SK-N-SH treated with all-trans-retinoic acid at 6 μM for 48 hours (cell line): ENCODE measurements at regions not wholly inside any gene's neighbourhood (a gene's known extent, or its start where the extent isn't known, plus 50 kb on each side); places are given as distances from the start of the nearest gene placed in this dataset.

Experiments
- ATAC-seq: fragments of 200-7000 bp; cut with Tn5 transposase; 3 replicates; pipeline ENCODE4 v1.9.1; 2020; ENCODE audit warnings: mild to moderate bottlenecking, moderate library complexity
- ARNTL ChIP-seq: fragments of 450-650 bp; formaldehyde crosslinking; IDR thresholded peaks from 2 replicates; pipeline ENCODE4 v1.5.0; 2020; ENCODE audit warnings: low read depth, mild to moderate bottlenecking, moderate library complexity, borderline replicate concordance
- BACH2 ChIP-seq: fragments of 250-450 bp; sonication (Bioruptor Pico); IDR thresholded peaks from 2 replicates; pipeline ENCODE4 v1.9.0; 2021; ENCODE audit warnings: mild to moderate bottlenecking, borderline replicate concordance
- CSDC2 ChIP-seq: fragments of 250-450 bp; sonication (Bioruptor Pico); IDR thresholded peaks from 2 replicates; pipeline ENCODE4 v1.5.0; 2020; ENCODE audit warnings: mild to moderate bottlenecking, moderate library complexity
- ESRRG ChIP-seq: fragments of 250-450 bp; sonication (Bioruptor Pico); IDR thresholded peaks from 2 replicates; pipeline ENCODE4 v1.6.1; 2021; ENCODE audit warnings: mild to moderate bottlenecking
- ISL1 ChIP-seq: fragments of 250-450 bp; sonication (Bioruptor Pico); IDR thresholded peaks from 2 replicates; pipeline ENCODE4 v2.1.2; 2022; ENCODE audit warnings: mild to moderate bottlenecking, moderate library complexity
- PPARA ChIP-seq: fragments of 250-450 bp; sonication (Bioruptor Pico); IDR thresholded peaks from 2 replicates; pipeline ENCODE4 v1.5.0; 2020; ENCODE audit warnings: mild to moderate bottlenecking, borderline replicate concordance
- RARB ChIP-seq: fragments of 250-450 bp; sonication (Bioruptor Pico); IDR thresholded peaks from 2 replicates; pipeline ENCODE4 v1.8.0; 2021; ENCODE audit warnings: mild to moderate bottlenecking, moderate library complexity
- SNAI2 ChIP-seq: fragments of 250-450 bp; sonication (Bioruptor Pico); IDR thresholded peaks from 2 replicates; pipeline ENCODE4 v1.5.0; 2020; ENCODE audit warnings: mild to moderate bottlenecking, moderate library complexity
- TCF4 ChIP-seq: fragments of 250-450 bp; sonication (Bioruptor Pico); IDR thresholded peaks from 2 replicates; pipeline ENCODE4 v1.8.0; 2021; ENCODE audit warnings: mild to moderate bottlenecking, moderate library complexity, borderline replicate concordance
- TOX ChIP-seq: fragments of 250-450 bp; sonication (Bioruptor Pico); IDR thresholded peaks from 2 replicates; pipeline ENCODE4 v1.8.0; 2021; ENCODE audit warnings: mild to moderate bottlenecking, moderate library complexity, borderline replicate concordance
- ZC3H10 ChIP-seq: fragments of 250-450 bp; sonication (Bioruptor Pico); IDR thresholded peaks from 2 replicates; pipeline ENCODE4 v1.5.1; 2021; ENCODE audit warnings: mild to moderate bottlenecking, moderate library complexity
- ZFP3 ChIP-seq: fragments of 250-450 bp; sonication (Bioruptor Pico); IDR thresholded peaks from 2 replicates; pipeline ENCODE4 v1.5.0; 2020; ENCODE audit warnings: mild to moderate bottlenecking, moderate library complexity
- ZFP30 ChIP-seq: fragments of 450-650 bp; formaldehyde crosslinking; IDR thresholded peaks from 2 replicates; pipeline ENCODE4 v1.5.0; 2022; ENCODE audit warnings: mild to moderate bottlenecking, moderate library complexity
- ZNF565 ChIP-seq: fragments of 450-650 bp; formaldehyde crosslinking; conservative IDR thresholded peaks from 2 replicates; pipeline ENCODE4 v1.5.0; 2020; ENCODE audit warnings: low read depth, mild to moderate bottlenecking, moderate library complexity
- ZNF70 ChIP-seq: fragments of 450-650 bp; formaldehyde crosslinking; IDR thresholded peaks from 2 replicates; pipeline ENCODE4 v1.5.0; 2020; ENCODE audit warnings: mild to moderate bottlenecking, moderate library complexity
- ZNF8 ChIP-seq: fragments of 450-650 bp; formaldehyde crosslinking; IDR thresholded peaks from 2 replicates; pipeline ENCODE4 v1.5.0; 2020; ENCODE audit warnings: mild to moderate bottlenecking, moderate library complexity
- TF ChIP-seq, protein P1 (sequence below): fragments of 250-450 bp; sonication (Bioruptor Pico); IDR thresholded peaks from 2 replicates; pipeline ENCODE4 v1.8.0; 2021; ENCODE audit warnings: low read depth, mild to moderate bottlenecking, moderate library complexity, borderline replicate concordance
- TF ChIP-seq, protein P2 (sequence below): fragments of 250-450 bp; sonication (Bioruptor Pico); IDR thresholded peaks from 2 replicates; pipeline ENCODE4 v1.5.1; 2020; ENCODE audit warnings: low read depth, mild to moderate bottlenecking, moderate library complexity
- TF ChIP-seq, protein P3 (sequence below): fragments of 250-450 bp; sonication (Bioruptor Pico); IDR thresholded peaks from 2 replicates; pipeline ENCODE4 v1.5.1; 2021; ENCODE audit warnings: mild to moderate bottlenecking, moderate library complexity
- TF ChIP-seq, protein P4 (sequence below): fragments of 250-450 bp; sonication (Bioruptor Pico); IDR thresholded peaks from 2 replicates; pipeline ENCODE4 v1.5.0; 2020; ENCODE audit warnings: mild to moderate bottlenecking, moderate library complexity
- TF ChIP-seq, protein P5 (sequence below): fragments of 250-450 bp; sonication (Bioruptor Pico); IDR thresholded peaks from 2 replicates; pipeline ENCODE4 v1.8.0; 2020; ENCODE audit warnings: mild to moderate bottlenecking, moderate library complexity, borderline replicate concordance

DNA sequence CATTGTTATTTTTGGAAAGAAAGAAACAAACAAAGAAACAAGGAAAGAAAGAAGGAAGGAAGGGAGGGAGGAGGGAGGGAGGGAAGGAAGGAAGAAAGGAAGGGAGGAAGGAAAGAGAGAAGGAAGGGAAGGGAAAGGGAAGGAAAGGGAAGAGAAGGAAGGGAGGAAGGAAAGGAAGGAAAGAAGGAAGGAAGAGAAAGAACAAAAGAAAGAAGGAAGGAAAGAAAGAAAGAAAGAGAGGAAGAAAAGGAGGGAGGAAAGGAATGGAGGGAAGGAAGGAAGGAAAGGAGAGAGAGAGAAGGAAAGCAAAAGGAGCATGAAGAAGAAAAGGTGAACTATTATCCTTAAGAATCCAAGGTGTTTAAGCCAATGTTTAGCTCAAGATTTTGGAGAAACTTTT, 262.7 kb upstream of the STT3B start:
- no peak for TF ChIP-seq ZFP30 (CRISPR knock-in tag)
- TF ChIP-seq ZNF70 (CRISPR knock-in tag): no peak
- TF ChIP-seq, protein P1, sequence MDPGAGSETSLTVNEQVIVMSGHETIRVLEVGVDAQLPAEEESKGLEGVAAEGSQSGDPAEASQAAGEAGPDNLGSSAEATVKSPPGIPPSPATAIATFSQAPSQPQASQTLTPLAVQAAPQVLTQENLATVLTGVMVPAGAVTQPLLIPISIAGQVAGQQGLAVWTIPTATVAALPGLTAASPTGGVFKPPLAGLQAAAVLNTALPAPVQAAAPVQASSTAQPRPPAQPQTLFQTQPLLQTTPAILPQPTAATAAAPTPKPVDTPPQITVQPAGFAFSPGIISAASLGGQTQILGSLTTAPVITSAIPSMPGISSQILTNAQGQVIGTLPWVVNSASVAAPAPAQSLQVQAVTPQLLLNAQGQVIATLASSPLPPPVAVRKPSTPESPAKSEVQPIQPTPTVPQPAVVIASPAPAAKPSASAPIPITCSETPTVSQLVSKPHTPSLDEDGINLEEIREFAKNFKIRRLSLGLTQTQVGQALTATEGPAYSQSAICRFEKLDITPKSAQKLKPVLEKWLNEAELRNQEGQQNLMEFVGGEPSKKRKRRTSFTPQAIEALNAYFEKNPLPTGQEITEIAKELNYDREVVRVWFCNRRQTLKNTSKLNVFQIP (CRISPR knock-in tag): no peak
- TF ChIP-seq, protein P2, sequence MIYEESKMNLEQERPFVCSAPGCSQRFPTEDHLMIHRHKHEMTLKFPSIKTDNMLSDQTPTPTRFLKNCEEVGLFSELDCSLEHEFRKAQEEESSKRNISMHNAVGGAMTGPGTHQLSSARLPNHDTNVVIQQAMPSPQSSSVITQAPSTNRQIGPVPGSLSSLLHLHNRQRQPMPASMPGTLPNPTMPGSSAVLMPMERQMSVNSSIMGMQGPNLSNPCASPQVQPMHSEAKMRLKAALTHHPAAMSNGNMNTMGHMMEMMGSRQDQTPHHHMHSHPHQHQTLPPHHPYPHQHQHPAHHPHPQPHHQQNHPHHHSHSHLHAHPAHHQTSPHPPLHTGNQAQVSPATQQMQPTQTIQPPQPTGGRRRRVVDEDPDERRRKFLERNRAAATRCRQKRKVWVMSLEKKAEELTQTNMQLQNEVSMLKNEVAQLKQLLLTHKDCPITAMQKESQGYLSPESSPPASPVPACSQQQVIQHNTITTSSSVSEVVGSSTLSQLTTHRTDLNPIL (CRISPR knock-in tag): no peak
- no peak for TF ChIP-seq ARNTL
- no peak for TF ChIP-seq CSDC2 (CRISPR knock-in tag)
- TF ChIP-seq SNAI2 (CRISPR knock-in tag): no peak
- TF ChIP-seq PPARA: no peak
- no peak for TF ChIP-seq ISL1
- TF ChIP-seq, all 23 proteins: peak for 0
- no peak for ATAC-seq

DNA sequence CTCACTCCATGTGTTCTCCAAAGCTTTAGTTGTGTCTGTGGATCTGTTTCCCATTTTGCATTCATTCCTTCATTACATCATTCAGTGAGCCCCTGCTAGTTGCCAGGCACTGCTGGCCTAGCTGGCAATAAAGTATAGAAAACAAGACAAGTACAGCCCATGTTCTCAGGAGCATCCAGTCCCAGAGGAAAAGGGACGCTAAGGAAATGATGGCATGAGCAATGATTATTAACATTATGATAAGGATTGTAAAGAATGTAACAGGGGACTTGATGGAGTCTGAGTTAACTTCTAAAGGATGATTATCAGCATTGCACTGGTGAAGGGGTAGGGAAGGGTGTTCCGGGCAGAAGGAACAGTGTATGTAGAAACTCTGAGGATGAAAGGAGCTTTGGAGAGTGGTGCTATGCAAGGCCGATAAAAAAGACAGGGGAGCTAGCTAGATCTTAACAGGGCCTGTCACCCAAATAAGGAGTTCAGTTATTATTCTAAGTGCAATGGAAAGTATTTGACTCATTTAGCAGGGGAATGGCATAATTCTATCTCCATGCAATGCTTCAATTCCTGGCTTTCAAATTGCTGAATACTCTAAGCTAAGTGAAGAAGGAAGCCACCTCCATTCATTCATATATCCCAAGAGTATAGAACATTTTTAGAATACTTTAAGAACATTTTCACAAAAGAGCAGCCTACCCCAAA, 258.2 kb upstream of the STT3B start:
- ATAC-seq: no peak
- TF ChIP-seq ZFP3 (CRISPR knock-in tag) (no peak), TCF4 (CRISPR knock-in tag) (no peak), RARB (CRISPR knock-in tag) (no peak), ARNTL (no peak)
- TF ChIP-seq, protein P3, sequence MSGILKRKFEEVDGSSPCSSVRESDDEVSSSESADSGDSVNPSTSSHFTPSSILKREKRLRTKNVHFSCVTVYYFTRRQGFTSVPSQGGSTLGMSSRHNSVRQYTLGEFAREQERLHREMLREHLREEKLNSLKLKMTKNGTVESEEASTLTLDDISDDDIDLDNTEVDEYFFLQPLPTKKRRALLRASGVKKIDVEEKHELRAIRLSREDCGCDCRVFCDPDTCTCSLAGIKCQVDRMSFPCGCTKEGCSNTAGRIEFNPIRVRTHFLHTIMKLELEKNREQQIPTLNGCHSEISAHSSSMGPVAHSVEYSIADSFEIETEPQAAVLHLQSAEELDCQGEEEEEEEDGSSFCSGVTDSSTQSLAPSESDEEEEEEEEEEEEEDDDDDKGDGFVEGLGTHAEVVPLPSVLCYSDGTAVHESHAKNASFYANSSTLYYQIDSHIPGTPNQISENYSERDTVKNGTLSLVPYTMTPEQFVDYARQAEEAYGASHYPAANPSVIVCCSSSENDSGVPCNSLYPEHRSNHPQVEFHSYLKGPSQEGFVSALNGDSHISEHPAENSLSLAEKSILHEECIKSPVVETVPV (CRISPR knock-in tag): no peak
- TF ChIP-seq, protein P1 (CRISPR knock-in tag): no peak

DNA sequence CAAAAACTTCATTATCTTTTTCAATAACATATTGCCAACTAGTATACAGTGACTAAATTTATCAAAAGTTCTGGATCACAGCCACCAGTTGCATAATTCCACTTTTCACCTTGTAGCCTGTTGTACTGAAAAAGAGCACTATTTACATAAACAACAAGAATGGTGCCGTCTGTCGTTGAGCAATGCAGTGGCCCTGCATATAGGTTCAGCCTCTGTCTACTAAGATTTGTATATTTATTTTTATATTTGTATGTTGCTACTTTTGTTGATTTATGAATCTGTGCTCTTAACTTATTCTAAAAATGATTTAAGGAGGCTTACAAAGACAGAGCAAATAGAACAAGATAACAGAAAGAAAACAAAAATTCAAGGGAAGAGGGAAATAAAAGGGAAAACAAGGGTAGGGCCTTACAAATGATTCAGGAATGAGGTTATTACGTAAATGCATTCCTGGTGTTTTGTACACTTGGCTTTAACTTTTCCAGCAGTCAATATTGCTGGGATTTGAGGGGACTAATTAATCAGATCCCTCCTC, 257.6 kb upstream of the STT3B start:
- ATAC-seq: no peak

More for the DNA sequence above, 257.6 kb upstream of the STT3B start:
- TF ChIP-seq, protein P4, sequence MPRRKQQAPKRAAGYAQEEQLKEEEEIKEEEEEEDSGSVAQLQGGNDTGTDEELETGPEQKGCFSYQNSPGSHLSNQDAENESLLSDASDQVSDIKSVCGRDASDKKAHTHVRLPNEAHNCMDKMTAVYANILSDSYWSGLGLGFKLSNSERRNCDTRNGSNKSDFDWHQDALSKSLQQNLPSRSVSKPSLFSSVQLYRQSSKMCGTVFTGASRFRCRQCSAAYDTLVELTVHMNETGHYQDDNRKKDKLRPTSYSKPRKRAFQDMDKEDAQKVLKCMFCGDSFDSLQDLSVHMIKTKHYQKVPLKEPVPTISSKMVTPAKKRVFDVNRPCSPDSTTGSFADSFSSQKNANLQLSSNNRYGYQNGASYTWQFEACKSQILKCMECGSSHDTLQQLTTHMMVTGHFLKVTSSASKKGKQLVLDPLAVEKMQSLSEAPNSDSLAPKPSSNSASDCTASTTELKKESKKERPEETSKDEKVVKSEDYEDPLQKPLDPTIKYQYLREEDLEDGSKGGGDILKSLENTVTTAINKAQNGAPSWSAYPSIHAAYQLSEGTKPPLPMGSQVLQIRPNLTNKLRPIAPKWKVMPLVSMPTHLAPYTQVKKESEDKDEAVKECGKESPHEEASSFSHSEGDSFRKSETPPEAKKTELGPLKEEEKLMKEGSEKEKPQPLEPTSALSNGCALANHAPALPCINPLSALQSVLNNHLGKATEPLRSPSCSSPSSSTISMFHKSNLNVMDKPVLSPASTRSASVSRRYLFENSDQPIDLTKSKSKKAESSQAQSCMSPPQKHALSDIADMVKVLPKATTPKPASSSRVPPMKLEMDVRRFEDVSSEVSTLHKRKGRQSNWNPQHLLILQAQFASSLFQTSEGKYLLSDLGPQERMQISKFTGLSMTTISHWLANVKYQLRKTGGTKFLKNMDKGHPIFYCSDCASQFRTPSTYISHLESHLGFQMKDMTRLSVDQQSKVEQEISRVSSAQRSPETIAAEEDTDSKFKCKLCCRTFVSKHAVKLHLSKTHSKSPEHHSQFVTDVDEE: no peak
- TF ChIP-seq PPARA: no peak
- TF ChIP-seq TOX (CRISPR knock-in tag): no peak
- no peak for TF ChIP-seq ZNF565 (CRISPR knock-in tag)
- no peak for TF ChIP-seq ZC3H10
- no peak for TF ChIP-seq BACH2
- no peak for TF ChIP-seq ARNTL
- TF ChIP-seq ZFP30 (CRISPR knock-in tag): no peak
- no peak for TF ChIP-seq TCF4 (CRISPR knock-in tag)
- TF ChIP-seq, protein P5, sequence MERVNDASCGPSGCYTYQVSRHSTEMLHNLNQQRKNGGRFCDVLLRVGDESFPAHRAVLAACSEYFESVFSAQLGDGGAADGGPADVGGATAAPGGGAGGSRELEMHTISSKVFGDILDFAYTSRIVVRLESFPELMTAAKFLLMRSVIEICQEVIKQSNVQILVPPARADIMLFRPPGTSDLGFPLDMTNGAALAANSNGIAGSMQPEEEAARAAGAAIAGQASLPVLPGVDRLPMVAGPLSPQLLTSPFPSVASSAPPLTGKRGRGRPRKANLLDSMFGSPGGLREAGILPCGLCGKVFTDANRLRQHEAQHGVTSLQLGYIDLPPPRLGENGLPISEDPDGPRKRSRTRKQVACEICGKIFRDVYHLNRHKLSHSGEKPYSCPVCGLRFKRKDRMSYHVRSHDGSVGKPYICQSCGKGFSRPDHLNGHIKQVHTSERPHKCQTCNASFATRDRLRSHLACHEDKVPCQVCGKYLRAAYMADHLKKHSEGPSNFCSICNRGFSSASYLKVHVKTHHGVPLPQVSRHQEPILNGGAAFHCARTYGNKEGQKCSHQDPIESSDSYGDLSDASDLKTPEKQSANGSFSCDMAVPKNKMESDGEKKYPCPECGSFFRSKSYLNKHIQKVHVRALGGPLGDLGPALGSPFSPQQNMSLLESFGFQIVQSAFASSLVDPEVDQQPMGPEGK (CRISPR knock-in tag): no peak
- no peak for TF ChIP-seq RARB (CRISPR knock-in tag)
- TF ChIP-seq ZNF70 (CRISPR knock-in tag): no peak
- no peak for TF ChIP-seq ZFP3 (CRISPR knock-in tag)
- TF ChIP-seq ZNF8 (CRISPR knock-in tag): no peak
- TF ChIP-seq CSDC2 (CRISPR knock-in tag): no peak
- TF ChIP-seq SNAI2 (CRISPR knock-in tag): no peak
- TF ChIP-seq, protein P3 (CRISPR knock-in tag): no peak
- TF ChIP-seq, protein P1 (CRISPR knock-in tag): no peak
- TF ChIP-seq ESRRG: no peak
- no peak for TF ChIP-seq ISL1
